ENCODE measurements at regions not wholly inside any gene's neighbourhood (a gene's known extent, or its start where the extent isn't known, plus 50 kb on each side); places are given as distances from the start of the nearest gene placed in this dataset.

GRCh38 chr10:6667679-6668270, 87.7 kb upstream of the PRKCQ start:
- TF ChIP-seq, protein P1, sequence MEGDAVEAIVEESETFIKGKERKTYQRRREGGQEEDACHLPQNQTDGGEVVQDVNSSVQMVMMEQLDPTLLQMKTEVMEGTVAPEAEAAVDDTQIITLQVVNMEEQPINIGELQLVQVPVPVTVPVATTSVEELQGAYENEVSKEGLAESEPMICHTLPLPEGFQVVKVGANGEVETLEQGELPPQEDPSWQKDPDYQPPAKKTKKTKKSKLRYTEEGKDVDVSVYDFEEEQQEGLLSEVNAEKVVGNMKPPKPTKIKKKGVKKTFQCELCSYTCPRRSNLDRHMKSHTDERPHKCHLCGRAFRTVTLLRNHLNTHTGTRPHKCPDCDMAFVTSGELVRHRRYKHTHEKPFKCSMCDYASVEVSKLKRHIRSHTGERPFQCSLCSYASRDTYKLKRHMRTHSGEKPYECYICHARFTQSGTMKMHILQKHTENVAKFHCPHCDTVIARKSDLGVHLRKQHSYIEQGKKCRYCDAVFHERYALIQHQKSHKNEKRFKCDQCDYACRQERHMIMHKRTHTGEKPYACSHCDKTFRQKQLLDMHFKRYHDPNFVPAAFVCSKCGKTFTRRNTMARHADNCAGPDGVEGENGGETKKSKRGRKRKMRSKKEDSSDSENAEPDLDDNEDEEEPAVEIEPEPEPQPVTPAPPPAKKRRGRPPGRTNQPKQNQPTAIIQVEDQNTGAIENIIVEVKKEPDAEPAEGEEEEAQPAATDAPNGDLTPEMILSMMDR (IDR thresholded peaks at IDR 0.05), result peak; percentile 72
- no peak for TF ChIP-seq ZFX (IDR thresholded peaks at IDR 0.05; ENCODE audit: borderline replicate concordance)
- no peak overlapping the region for H3K27ac ChIP-seq

DNA sequence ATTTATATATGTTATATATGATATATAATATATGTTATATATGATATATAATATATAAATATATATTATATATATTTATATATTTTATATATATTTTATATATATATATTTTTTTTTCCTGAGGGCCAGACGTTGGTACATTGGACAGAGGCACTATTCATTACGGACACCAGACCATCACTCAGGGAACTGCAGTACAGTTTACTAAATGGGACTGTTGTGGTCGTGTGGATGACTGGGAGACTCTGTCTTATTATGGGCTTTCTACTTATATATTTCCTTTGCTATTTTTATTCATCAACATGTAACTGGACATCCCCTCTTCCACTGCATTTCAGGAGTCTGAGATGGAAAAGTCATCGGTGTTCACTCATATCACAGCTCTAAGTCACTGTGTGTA, 87.1 kb upstream of the PRKCQ start:
- TF ChIP-seq, protein P1 (IDR thresholded peaks at IDR 0.05), result no peak
- no peak for TF ChIP-seq ZFX (IDR thresholded peaks at IDR 0.05; ENCODE audit: borderline replicate concordance)
- H3K27ac ChIP-seq, result no peak overlapping the region

DNA sequence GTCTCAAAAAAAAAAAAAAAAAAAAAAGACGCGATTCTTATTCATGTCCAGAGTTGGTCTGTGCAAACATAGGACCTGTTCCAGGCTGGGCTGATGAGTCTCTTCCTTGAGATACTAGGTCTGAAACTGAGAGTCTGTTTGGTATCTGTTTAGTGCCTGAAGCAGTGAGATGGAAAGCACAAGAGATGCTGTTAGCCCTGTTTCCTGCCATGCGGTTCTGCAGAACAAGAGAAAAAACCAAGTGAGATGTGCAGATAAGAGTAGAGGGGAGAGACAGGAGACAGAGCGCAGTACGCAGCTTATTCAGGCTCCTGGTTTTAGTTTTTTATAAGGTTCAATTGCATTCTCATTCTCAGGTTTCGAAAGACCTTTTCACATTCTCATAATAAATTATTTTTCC, 85.8 kb upstream of the PRKCQ start:
- H3K27ac ChIP-seq, result no peak overlapping the region
- TF ChIP-seq, protein P1 (IDR thresholded peaks at IDR 0.05), result no peak
- no peak for TF ChIP-seq ZFX (IDR thresholded peaks at IDR 0.05; ENCODE audit: borderline replicate concordance)

DNA sequence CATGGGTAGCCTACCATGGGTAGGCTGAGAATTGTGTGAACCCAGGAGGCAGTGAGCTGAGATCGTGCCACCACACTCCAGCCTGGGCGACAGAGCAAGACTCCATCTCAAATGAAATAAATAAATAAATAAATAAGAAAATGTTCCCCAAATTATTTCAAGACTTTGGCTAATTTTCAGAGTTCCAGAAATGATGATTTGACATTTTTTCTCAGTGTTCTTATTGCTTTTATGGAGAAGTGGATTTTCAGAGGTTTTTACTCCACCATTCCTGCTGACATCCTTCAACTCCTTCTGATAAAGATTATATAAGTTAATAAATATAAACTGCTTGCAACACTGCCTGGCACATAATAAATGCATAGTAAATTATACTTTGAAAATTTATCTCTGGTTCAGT, 80.4 kb upstream of the PRKCQ start:
- TF ChIP-seq, protein P1 (IDR thresholded peaks at IDR 0.05), result no peak
- TF ChIP-seq ZFX (IDR thresholded peaks at IDR 0.05; ENCODE audit: borderline replicate concordance), result no peak
- H3K27ac ChIP-seq, result no peak overlapping the region

DNA sequence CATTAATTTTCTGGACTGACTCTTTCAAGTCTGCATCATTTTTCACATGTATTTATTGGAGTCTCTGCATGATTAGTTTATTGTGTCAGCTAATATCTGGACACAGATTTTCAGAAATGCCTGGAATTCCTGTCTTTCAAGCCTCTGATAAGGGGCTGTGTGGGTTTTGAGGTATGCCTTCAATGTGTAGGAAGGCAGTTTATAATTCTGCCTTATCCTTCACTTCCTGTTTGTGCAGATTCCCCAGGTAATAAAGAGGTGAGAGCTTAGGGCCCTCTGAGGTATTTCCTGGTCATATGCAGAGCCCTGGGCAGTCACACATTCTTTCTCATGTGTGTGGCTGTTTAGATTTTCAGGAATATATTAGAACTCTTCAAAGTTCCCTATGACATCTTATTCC, 79.4 kb upstream of the PRKCQ start:
- H3K27ac ChIP-seq, result no peak overlapping the region
- no peak for TF ChIP-seq ZFX (IDR thresholded peaks at IDR 0.05; ENCODE audit: borderline replicate concordance)

DNA sequence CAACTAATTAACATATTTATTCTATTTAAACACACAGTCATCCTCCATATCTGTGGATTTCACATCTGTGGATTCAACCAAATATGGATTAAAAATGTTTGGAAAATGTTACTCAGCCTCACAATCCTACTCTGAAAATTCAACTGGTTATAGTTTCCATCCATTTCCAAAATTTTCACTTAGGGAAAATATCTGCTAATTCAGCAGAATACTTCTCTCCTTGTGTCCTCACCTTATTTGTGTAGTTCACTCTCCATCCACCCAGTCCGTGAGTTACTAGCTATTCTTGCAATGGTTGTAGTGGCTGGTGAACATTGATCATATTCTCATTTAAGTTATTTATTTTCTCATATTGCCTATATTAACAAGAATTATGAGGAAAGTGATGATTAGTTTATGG, 77.6 kb upstream of the PRKCQ start:
- no peak overlapping the region for H3K27ac ChIP-seq
- no peak for TF ChIP-seq ZFX (IDR thresholded peaks at IDR 0.05; ENCODE audit: borderline replicate concordance)
- TF ChIP-seq, protein P1 (IDR thresholded peaks at IDR 0.05), result no peak

DNA sequence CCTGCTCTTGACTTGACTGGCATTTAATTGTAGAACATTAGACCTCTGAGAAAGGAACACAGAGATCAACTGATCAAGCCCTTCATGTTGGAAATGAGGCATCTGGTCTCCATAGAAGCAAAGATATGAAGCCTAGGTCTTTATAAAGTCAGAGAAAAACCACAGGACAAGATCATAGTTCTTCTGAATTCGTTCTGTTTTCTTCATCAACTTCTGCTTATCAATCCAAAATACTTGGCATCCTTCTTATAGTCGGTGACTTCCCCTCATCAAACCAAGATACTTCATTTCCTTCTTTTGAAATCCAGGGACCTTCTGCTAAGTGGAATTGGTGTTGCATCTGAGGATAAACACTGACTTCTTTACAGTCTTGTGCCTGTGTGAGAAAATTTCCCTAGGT, 77.1 kb upstream of the PRKCQ start:
- TF ChIP-seq, protein P1 (IDR thresholded peaks at IDR 0.05), result no peak
- no peak for TF ChIP-seq ZFX (IDR thresholded peaks at IDR 0.05; ENCODE audit: borderline replicate concordance)
- no peak overlapping the region for H3K27ac ChIP-seq

- H3K27ac ChIP-seq, result no peak overlapping the region
- no peak for TF ChIP-seq ZFX (IDR thresholded peaks at IDR 0.05; ENCODE audit: borderline replicate concordance)
- TF ChIP-seq, protein P1 (IDR thresholded peaks at IDR 0.05), result no peak
Observed at GRCh38 chr10:6654571-6654970, 74.5 kb upstream of the PRKCQ start.
